Urinary bladder (tissue), 3 donors: ENCODE measurements at regions not wholly inside any gene's neighbourhood (a gene's known extent, or its start where the extent isn't known, plus 50 kb on each side); places are given as distances from the start of the nearest gene placed in this dataset.
"Not testable (repeated sequence)": the region's sequence is repeated elsewhere in the genome, so short reads cannot be mapped to it uniquely, and the experiment has no call there.

Source experiments
- DNase-seq: peaks from one replicate; pipeline ENCODE4 v3.0.0-alpha.2; 2015; ENCODE audit errors: extremely low spot score
- H3K27ac ChIP-seq: one replicate; pipeline ENCODE4 v1.5.1; 2013; ENCODE audit warnings: low read depth, mild to moderate bottlenecking, moderate library complexity
- H3K36me3 ChIP-seq: one replicate; pipeline ENCODE4 v1.6.1; 2013; ENCODE audit warnings: mild to moderate bottlenecking, moderate library complexity; ENCODE audit not compliant: insufficient read depth
- H3K4me1 ChIP-seq: one replicate; pipeline ENCODE4 v1.6.1; 2013; ENCODE audit warnings: mild to moderate bottlenecking, moderate library complexity; ENCODE audit not compliant: insufficient read depth
- H3K4me3 ChIP-seq: one replicate; pipeline ENCODE4 v1.5.1; 2013; ENCODE audit warnings: low read depth, low read length
- WGBS: extraction: QIAGEN DNeasy Blood & Tissue Kit; methylation state at CpG from one replicate; pipeline ENCODE4 v1.1.7; 2013; 5-methylcytosine and 5-hydroxymethylcytosine counted together
- donor health status: healthy with polysubstance abuse.
- donor health status: healthy.

- H3K27ac ChIP-seq: no peak overlapping the region
- 80% methylated on average over 18 of the region's 18 CpGs for WGBS
- H3K36me3 ChIP-seq: no peaks in the 10 kb centered on the region
- H3K4me3 ChIP-seq: no peak overlapping the region
- H3K4me1 ChIP-seq: no peaks in the 10 kb centered on the region
- DNase-seq: no peak
These were observed 69.1 kb downstream of the OLIG1 start for GRCh38 chr21:33139084-33139483.

- H3K4me1 ChIP-seq: no peaks in the 10 kb centered on the region
- WGBS: 71% methylated on average over 2 of the region's 2 CpGs
These were observed 70.3 kb downstream of the OLIG1 start for GRCh38 chr21:33140288-33140687.

GRCh38 chr21:33146467-33146866, 76.5 kb downstream of the OLIG1 start:
- Histone ChIP-seq H3K4me1 (no peaks in the 10 kb centered on the region), H3K36me3 (no peaks in the 10 kb centered on the region), H3K4me3 (no peak overlapping the region), H3K27ac (no peak overlapping the region)
- no peak for DNase-seq
- 55% methylated on average over 4 of the region's 4 CpGs for WGBS

More at GRCh38 chr21:33140288-33140687, 70.3 kb downstream of the OLIG1 start:
- H3K4me3 ChIP-seq: no peak overlapping the region
- no peak for DNase-seq
- no peaks in the 10 kb centered on the region for H3K36me3 ChIP-seq
- no peak overlapping the region for H3K27ac ChIP-seq

- Histone ChIP-seq H3K27ac (no peak overlapping the region), H3K4me1 (no peaks in the 10 kb centered on the region), H3K4me3 (no peak overlapping the region), H3K36me3 (no peaks in the 10 kb centered on the region)
- WGBS: 41% methylated on average over 11 of the region's 11 CpGs
- DNase-seq: no peak
These were observed 79.2 kb downstream of the OLIG1 start for GRCh38 chr21:33149181-33149580.

GRCh38 chr21:33150968-33151367, 78.8 kb upstream of the IFNAR2 start:
- H3K27ac ChIP-seq, H3K36me3 ChIP-seq, H3K4me1 ChIP-seq, H3K4me3 ChIP-seq, DNase-seq: not testable (repeated sequence)
- WGBS: 85% methylated on average over 3 of the region's 3 CpGs

GRCh38 chr21:33151941-33152731, 77.6 kb upstream of the IFNAR2 start:
- no peak overlapping the region for H3K4me3 ChIP-seq
- no peak for DNase-seq
- WGBS: 35% methylated on average over 32 of the region's 32 CpGs

GRCh38 chr21:33152732-33153130, 77.0 kb upstream of the IFNAR2 start:
- no peaks in the 10 kb centered on the region for H3K36me3 ChIP-seq
- no peaks in the 10 kb centered on the region for H3K4me1 ChIP-seq
- DNase-seq: no peak
- 93% methylated on average over 13 of the region's 13 CpGs for WGBS
- no peak overlapping the region for H3K27ac ChIP-seq
- no peak overlapping the region for H3K4me3 ChIP-seq

More at GRCh38 chr21:33151941-33152731, 77.6 kb upstream of the IFNAR2 start:
- no peak overlapping the region for H3K27ac ChIP-seq
- no peaks in the 10 kb centered on the region for H3K4me1 ChIP-seq
- no peaks in the 10 kb centered on the region for H3K36me3 ChIP-seq

GRCh38 chr21:33155005-33155404, 74.7 kb upstream of the IFNAR2 start:
- H3K4me3 ChIP-seq: no peak overlapping the region
- no peak for DNase-seq
- no peak overlapping the region for H3K27ac ChIP-seq
- WGBS: 65% methylated on average over 1 of the region's 1 CpG
- H3K36me3 ChIP-seq: no peaks in the 10 kb centered on the region
- no peaks in the 10 kb centered on the region for H3K4me1 ChIP-seq

GRCh38 chr21:33155422-33155821, 74.3 kb upstream of the IFNAR2 start:
- Histone ChIP-seq H3K4me1 (no peaks in the 10 kb centered on the region), H3K4me3 (no peak overlapping the region), H3K36me3 (no peaks in the 10 kb centered on the region), H3K27ac (no peak overlapping the region)
- no peak for DNase-seq
- WGBS: 45% methylated on average over 6 of the region's 6 CpGs

- no peaks in the 10 kb centered on the region for H3K36me3 ChIP-seq
- H3K4me3 ChIP-seq: no peak overlapping the region
- 2% methylated on average over 3 of the region's 3 CpGs for WGBS
- DNase-seq: no peak
- no peaks in the 10 kb centered on the region for H3K4me1 ChIP-seq
- H3K27ac ChIP-seq: no peak overlapping the region
These were observed 72.4 kb upstream of the IFNAR2 start for GRCh38 chr21:33157303-33157702.

- 87% methylated on average over 1 of the region's 1 CpG for WGBS
These were observed 71.1 kb upstream of the IFNAR2 start for GRCh38 chr21:33158654-33159053.

GRCh38 chr21:33162436-33162951, 67.2 kb upstream of the IFNAR2 start:
- WGBS: 15% methylated on average over 15 of the region's 15 CpGs
- Histone ChIP-seq H3K4me1 (no peaks in the 10 kb centered on the region), H3K4me3 (no peak overlapping the region), H3K27ac (no peak overlapping the region), H3K36me3 (no peaks in the 10 kb centered on the region)
- peak; percentile 39 for DNase-seq

More at GRCh38 chr21:33158654-33159053, 71.1 kb upstream of the IFNAR2 start:
- Histone ChIP-seq H3K36me3 (no peaks in the 10 kb centered on the region), H3K27ac (no peak overlapping the region), H3K4me1 (no peaks in the 10 kb centered on the region), H3K4me3 (no peak overlapping the region)
- DNase-seq: no peak

- WGBS: 76% methylated on average over 6 of the region's 6 CpGs
- Histone ChIP-seq H3K4me3 (no peak overlapping the region), H3K4me1 (no peaks in the 10 kb centered on the region), H3K27ac (no peak overlapping the region), H3K36me3 (no peaks in the 10 kb centered on the region)
- no peak for DNase-seq
These were observed 60.9 kb upstream of the IFNAR2 start for GRCh38 chr21:33168886-33169285.

GRCh38 chr21:33169359-33169758, 60.4 kb upstream of the IFNAR2 start:
- H3K4me1 ChIP-seq: no peaks in the 10 kb centered on the region
- H3K27ac ChIP-seq: no peak overlapping the region
- WGBS: 88% methylated on average over 14 of the region's 14 CpGs
- no peak overlapping the region for H3K4me3 ChIP-seq
- H3K36me3 ChIP-seq: no peaks in the 10 kb centered on the region
- no peak for DNase-seq
